Tibial artery (tissue), 4 donors: ENCODE measurements at regions not wholly inside any gene's neighbourhood (a gene's known extent, or its start where the extent isn't known, plus 50 kb on each side); places are given as distances from the start of the nearest gene placed in this dataset.
"Not testable (repeated sequence)": the region's sequence is repeated elsewhere in the genome, so short reads cannot be mapped to it uniquely, and the experiment has no call there.

ENCODE experiments used
- DNase-seq, 2 donors: peaks; one replicate each; pipeline ENCODE4 v3.0.0-alpha.2; 2019
- H3K27ac ChIP-seq, 2 donors: fragments of 200-600 bp; sonication (generic) in 1 of 2; 1 replicate in 1 of 2; 2 replicates in 1 of 2; pipeline ENCODE4 v1.5.1; 2018 to 2019; ENCODE audit warnings: mild to moderate bottlenecking in 1 of 2
- H3K27me3 ChIP-seq, 2 donors: fragments of 200-600 bp; sonication (generic) in 1 of 2; one replicate each; pipeline versions ENCODE4 v1.5.1 to v1.6.0; 2016 to 2019
- H3K36me3 ChIP-seq, 3 donors: fragments of 200-600 bp; sonication (generic) in 2 of 3; one replicate each; pipeline ENCODE4 v1.5.1; 2016 to 2019; ENCODE audit warnings: mild to moderate bottlenecking in 2 of 3
- H3K4me1 ChIP-seq, 4 donors: fragments of 200-600 bp; sonication (generic) in 2 of 4; 1 replicate in 3 of 4; 2 replicates in 1 of 4; pipeline ENCODE4 v1.5.1; 2016 to 2019
- H3K4me3 ChIP-seq, 2 donors: fragments of 200-600 bp; sonication (generic) in 1 of 2; 1 replicate in 1 of 2; 2 replicates in 1 of 2; pipeline ENCODE4 v1.5.1; 2018 to 2019; ENCODE audit warnings: mild to moderate bottlenecking in 2 of 2
- H3K9me3 ChIP-seq, 3 donors: fragments of 200-600 bp; sonication (generic) in 1 of 3; one replicate each; pipeline ENCODE4 v1.5.1; 2016 to 2019
- CTCF ChIP-seq, 2 experiments: fragments of 200-600 bp in 1 of 2; fragments of 450-650 bp in 1 of 2; IDR thresholded peaks; one replicate each; pipeline ENCODE4 v1.5.1; 2017 to 2019; ENCODE audit warnings: antibody characterized with exemption in 2 of 2, mild to moderate bottlenecking in 1 of 2, moderate library complexity in 1 of 2
- intact Hi-C: fragments of 100-400 bp; cut with DNase I; formaldehyde crosslinking; loops from one replicate; pipeline ENCODE4 v1.15.0; 2023; ENCODE audit warnings: low total_unique reads

- intact Hi-C loops: no loop called here
- no peaks in the 10 kb centered on the region for H3K36me3 ChIP-seq
- no peak for DNase-seq
- no peaks in the 10 kb centered on the region for H3K27me3 ChIP-seq
- TF ChIP-seq CTCF (IDR thresholded peaks at IDR 0.05): no peak
- no peak overlapping the region for H3K27ac ChIP-seq
- no peaks in the 10 kb centered on the region for H3K9me3 ChIP-seq
- no peaks in the 10 kb centered on the region for H3K4me1 ChIP-seq
- no peak overlapping the region for H3K4me3 ChIP-seq
Measured at GRCh38 chr2:236915726-236916125, 170.0 kb upstream of the COPS8 start.

GRCh38 chr2:236916181-236916580, 169.5 kb upstream of the COPS8 start:
- Histone ChIP-seq H3K4me3 (no peak overlapping the region), H3K27ac (no peak overlapping the region), H3K27me3 (no peaks in the 10 kb centered on the region), H3K9me3 (no peaks in the 10 kb centered on the region), H3K4me1 (no peaks in the 10 kb centered on the region), H3K36me3 (no peaks in the 10 kb centered on the region)
- TF ChIP-seq CTCF (IDR thresholded peaks at IDR 0.05): no peak
- DNase-seq: no peak
- intact Hi-C loops: no loop called here

- no peaks in the 10 kb centered on the region for H3K36me3 ChIP-seq
- DNase-seq: no peak
- no peak overlapping the region for H3K4me3 ChIP-seq
- intact Hi-C loops: no loop called here
- H3K4me1 ChIP-seq: no peaks in the 10 kb centered on the region
- no peak for TF ChIP-seq CTCF (IDR thresholded peaks at IDR 0.05)
- H3K27me3 ChIP-seq: no peaks in the 10 kb centered on the region
- H3K9me3 ChIP-seq: no peaks in the 10 kb centered on the region
- no peak overlapping the region for H3K27ac ChIP-seq
Measured at GRCh38 chr2:236916651-236917050, 169.0 kb upstream of the COPS8 start.

- H3K4me1 ChIP-seq: no peaks in the 10 kb centered on the region
- H3K36me3 ChIP-seq: no peaks in the 10 kb centered on the region
- intact Hi-C loops: no loop called here
- H3K27ac ChIP-seq: no peak overlapping the region
- no peaks in the 10 kb centered on the region for H3K27me3 ChIP-seq
- no peaks in the 10 kb centered on the region for H3K9me3 ChIP-seq
- no peak for TF ChIP-seq CTCF (IDR thresholded peaks at IDR 0.05)
- no peak overlapping the region for H3K4me3 ChIP-seq
- DNase-seq: no peak
Measured at GRCh38 chr2:236917164-236917563, 168.5 kb upstream of the COPS8 start.

- Histone ChIP-seq H3K9me3 (no peaks in the 10 kb centered on the region), H3K4me3 (no peak overlapping the region), H3K4me1 (no peaks in the 10 kb centered on the region), H3K36me3 (no peaks in the 10 kb centered on the region), H3K27ac (no peak overlapping the region), H3K27me3 (no peaks in the 10 kb centered on the region)
- intact Hi-C loops: no loop called here
- no peak for DNase-seq
- TF ChIP-seq CTCF (IDR thresholded peaks at IDR 0.05): no peak
Measured at GRCh38 chr2:236918545-236918944, 167.1 kb upstream of the COPS8 start.

GRCh38 chr2:236919209-236919608, 166.5 kb upstream of the COPS8 start:
- no peaks in the 10 kb centered on the region for H3K27me3 ChIP-seq
- no peaks in the 10 kb centered on the region for H3K9me3 ChIP-seq
- intact Hi-C loops: no loop called here
- no peak for TF ChIP-seq CTCF (IDR thresholded peaks at IDR 0.05)
- no peak overlapping the region for H3K4me3 ChIP-seq
- no peaks in the 10 kb centered on the region for H3K36me3 ChIP-seq
- no peak overlapping the region for H3K27ac ChIP-seq
- DNase-seq: no peak
- H3K4me1 ChIP-seq: no peaks in the 10 kb centered on the region

- H3K4me3 ChIP-seq, H3K4me1 ChIP-seq, intact Hi-C loops, H3K36me3 ChIP-seq, H3K27ac ChIP-seq, H3K9me3 ChIP-seq, DNase-seq, H3K27me3 ChIP-seq: not testable (repeated sequence)
Measured at GRCh38 chr2:236919801-236920379, 165.8 kb upstream of the COPS8 start.
